Ovary (tissue), 3 donors: ENCODE measurements at regions not wholly inside any gene's neighbourhood (a gene's known extent, or its start where the extent isn't known, plus 50 kb on each side); places are given as distances from the start of the nearest gene placed in this dataset.

Experiments used
- CTCF ChIP-seq, 3 donors: fragments of 450-650 bp in 2 of 3; fragments of 200-600 bp in 1 of 3; IDR thresholded peaks; one replicate each; pipeline versions ENCODE4 v1.5.1 to v1.8.0; 2016 to 2022; ENCODE audit warnings: antibody characterized with exemption in 3 of 3, mild to moderate bottlenecking in 1 of 3
- POLR2A ChIP-seq: fragments of 450-650 bp; IDR thresholded peaks from one replicate; pipeline ENCODE4 v1.6.1; 2017; ENCODE audit warnings: antibody characterized with exemption, mild to moderate bottlenecking, moderate library complexity
- donor health status: DM: no; HTN: no; CAD: no.

GRCh38 chr13:104426435-104426834 is 1360.2 kb upstream of the SLC10A2 start:
- TF ChIP-seq CTCF (IDR thresholded peaks at IDR 0.05) (no peak), POLR2A (no peak)
